GM19395 (cell line): ENCODE measurements at regions not wholly inside any gene's neighbourhood (a gene's known extent, or its start where the extent isn't known, plus 50 kb on each side); places are given as distances from the start of the nearest gene placed in this dataset.

Experiments
- ATAC-seq: cut with Tn5 transposase; IDR thresholded peaks from one replicate; pipeline ENCODE4 v1.9.1; 2021; ENCODE audit warnings: mild to moderate bottlenecking, moderate library complexity; ENCODE audit not compliant: unreplicated experiment

DNA sequence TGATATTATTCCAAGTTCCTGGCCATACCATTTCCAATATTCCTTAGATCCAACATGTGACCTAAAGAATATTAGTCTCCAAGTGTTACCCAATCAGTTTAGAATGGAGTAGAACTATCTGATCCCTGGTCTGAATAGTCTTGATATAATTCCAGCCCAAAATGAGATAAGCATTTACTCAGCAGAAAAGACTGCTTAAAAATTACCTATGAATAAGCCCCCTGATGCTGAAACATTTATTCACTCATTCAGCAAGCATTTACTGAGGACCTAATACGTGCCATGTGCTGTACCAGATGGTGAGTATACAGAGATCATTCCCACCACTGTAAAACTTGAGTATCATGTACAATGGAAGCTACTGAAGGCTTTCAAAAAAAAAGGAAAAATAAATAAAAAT, 157.0 kb downstream of the FAM114A2 start:
- no peak for ATAC-seq

DNA sequence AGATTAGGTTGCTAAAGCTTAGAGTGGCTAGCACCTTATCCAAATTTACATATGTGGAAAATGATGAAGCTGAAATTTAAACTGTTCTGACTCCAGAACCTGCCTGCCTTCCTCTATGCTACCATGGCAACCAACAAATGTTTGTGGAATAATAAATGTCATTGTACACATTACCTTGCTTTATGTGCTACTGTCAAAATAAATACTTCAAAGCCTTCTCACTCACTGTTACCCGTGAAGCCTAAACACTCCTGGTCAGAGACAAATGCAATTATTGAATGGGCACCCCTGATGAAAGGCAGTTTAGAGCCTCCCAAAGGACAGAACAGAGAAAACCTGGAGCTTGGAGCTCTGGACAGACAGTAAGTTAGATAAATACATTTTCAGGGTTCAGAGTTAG, 158.6 kb downstream of the FAM114A2 start:
- ATAC-seq: no peak

DNA sequence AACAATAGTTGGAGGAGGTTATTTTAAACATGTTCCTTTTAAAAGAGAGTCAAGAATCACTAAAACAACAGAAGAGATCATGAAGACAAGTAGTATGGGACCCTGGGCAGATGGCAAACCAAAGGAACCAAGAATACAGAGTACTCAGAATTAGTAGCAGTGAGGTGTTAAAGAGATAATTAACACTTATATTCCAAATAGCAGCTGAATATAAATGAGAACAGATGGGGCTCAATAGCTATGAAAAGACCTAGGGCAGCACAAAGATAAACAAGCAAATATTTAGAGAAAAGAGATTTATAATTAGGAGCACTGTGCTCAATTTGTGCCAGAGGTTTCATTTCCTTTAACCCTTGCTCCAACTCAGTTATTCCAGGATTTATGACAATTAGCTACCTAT, 159.1 kb downstream of the FAM114A2 start:
- no peak for ATAC-seq

DNA sequence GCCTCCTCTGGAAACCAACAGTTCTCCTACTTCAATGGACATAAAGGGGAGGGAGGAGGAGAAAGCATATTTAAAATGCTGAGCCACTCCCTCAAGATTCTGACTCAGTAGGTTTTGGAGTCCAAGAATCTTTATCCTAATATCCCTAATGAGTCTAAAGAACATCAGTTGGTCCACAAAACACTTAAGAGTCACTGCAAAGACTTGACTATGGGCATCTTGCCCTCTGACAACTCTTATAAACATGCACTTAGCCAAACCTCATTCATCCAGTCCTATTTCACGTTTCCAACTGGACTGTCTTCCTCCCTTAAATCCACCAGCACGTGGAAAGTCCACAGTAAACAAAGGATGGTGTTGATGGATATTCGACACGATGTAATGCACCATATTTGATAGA, 172.5 kb downstream of the FAM114A2 start:
- ATAC-seq: no peak

DNA sequence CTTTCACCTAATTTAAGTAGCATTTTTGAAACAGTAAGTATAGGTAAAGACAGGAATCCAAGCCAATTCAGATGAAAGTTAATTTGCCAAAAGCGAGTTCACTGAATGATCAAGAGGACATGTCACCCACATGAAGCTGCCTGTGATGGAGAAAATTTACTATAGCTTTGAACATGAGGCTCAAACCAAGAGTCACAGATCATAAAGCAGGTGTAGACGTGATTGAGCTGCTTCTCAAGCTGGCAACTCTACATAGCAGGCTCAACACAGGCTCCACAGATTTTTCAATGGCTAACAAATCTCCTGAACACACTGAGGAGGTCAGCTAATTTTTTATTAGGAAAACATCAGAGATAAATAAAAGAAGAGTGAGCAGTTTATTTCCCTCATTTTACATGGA, 173.7 kb downstream of the FAM114A2 start:
- ATAC-seq: no peak

DNA sequence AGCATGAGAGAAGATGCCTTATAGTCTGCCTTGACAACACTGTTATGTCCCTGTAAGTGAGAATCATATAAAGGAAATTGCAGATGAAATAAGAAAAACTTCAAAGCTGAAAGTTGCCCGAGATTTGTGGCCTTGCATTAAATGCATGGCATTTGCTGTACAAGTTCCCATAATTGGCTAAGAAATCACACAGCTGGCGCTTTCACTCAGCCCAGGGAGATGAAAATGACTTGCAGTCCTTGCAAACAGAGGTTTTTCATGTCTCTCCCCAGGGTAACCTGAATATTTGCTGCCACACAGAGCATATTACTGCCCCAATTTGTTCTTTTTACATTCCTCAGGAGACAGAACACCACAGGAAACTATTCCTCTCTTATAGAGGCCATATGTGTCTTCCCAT, 174.8 kb downstream of the FAM114A2 start:
- no peak for ATAC-seq
